GM23338 (cell line): ENCODE measurements at regions not wholly inside any gene's neighbourhood (a gene's known extent, or its start where the extent isn't known, plus 50 kb on each side); places are given as distances from the start of the nearest gene placed in this dataset.

Experiments used
- ATAC-seq: fragments of 200-7000 bp; cut with Tn5 transposase; 3 replicates; pipeline ENCODE4 v1.9.1; 2020
- DNase-seq: peaks from one replicate; pipeline ENCODE4 v3.0.0-alpha.2; 2015; ENCODE audit warnings: low spot score
- H2AFZ ChIP-seq: fragments of 200-600 bp; sonication (generic); 2 replicates; pipeline ENCODE4 v1.8.0; 2016; ENCODE audit warnings: antibody characterized with exemption, mild to moderate bottlenecking, moderate library complexity
- H3F3A ChIP-seq: fragments of 200-600 bp; sonication (generic); replicated peaks from 2 replicates; pipeline ENCODE4 v1.8.0; 2017; ENCODE audit warnings: antibody characterized with exemption, mixed run types, low read depth
- H3K27ac ChIP-seq: fragments of 200-600 bp; sonication (generic); 2 replicates; pipeline ENCODE4 v1.6.1; 2016; ENCODE audit warnings: low read depth
- H3K27me3 ChIP-seq: fragments of 200-600 bp; sonication (generic); 2 replicates; pipeline ENCODE4 v1.8.0; 2016; ENCODE audit warnings: mild to moderate bottlenecking, mixed run types, moderate library complexity; ENCODE audit not compliant: insufficient read depth
- H3K36me3 ChIP-seq: fragments of 200-600 bp; sonication (generic); 2 replicates; pipeline ENCODE4 v1.8.0; 2016; ENCODE audit warnings: mild to moderate bottlenecking; ENCODE audit not compliant: insufficient read depth
- H3K4me1 ChIP-seq: fragments of 200-600 bp; sonication (generic); 2 replicates; pipeline ENCODE4 v1.8.0; 2016; ENCODE audit warnings: mild to moderate bottlenecking, moderate library complexity; ENCODE audit not compliant: insufficient read depth
- H3K4me2 ChIP-seq: fragments of 200-600 bp; sonication (generic); 2 replicates; pipeline ENCODE4 v1.7.1; 2017; ENCODE audit warnings: mixed run types
- H3K4me3 ChIP-seq: fragments of 200-600 bp; sonication (generic); 2 replicates; pipeline ENCODE4 v1.6.1; 2016; ENCODE audit warnings: mixed run types
- H3K79me2 ChIP-seq: fragments of 200-600 bp; sonication (generic); replicated peaks from 2 replicates; pipeline ENCODE4 v1.8.0; 2017; ENCODE audit warnings: mild to moderate bottlenecking; ENCODE audit not compliant: insufficient read depth
- H3K9me2 ChIP-seq: fragments of 200-600 bp; sonication (generic); 2 replicates; pipeline ENCODE4 v1.8.0; 2017; ENCODE audit not compliant: insufficient read depth
- H4K20me1 ChIP-seq: fragments of 200-600 bp; sonication (generic); replicated peaks from 2 replicates; pipeline ENCODE4 v1.8.0; 2017; ENCODE audit warnings: mild to moderate bottlenecking; ENCODE audit not compliant: insufficient read depth
- H3K27ac Mint-ChIP-seq: 2 replicates; pipeline ENCODE4 v1.8.0; 2020; ENCODE audit warnings: inconsistent platforms, mild to moderate bottlenecking, moderate library complexity, mixed read lengths
- H3K27me3 Mint-ChIP-seq: 3 replicates; pipeline ENCODE4 v1.8.0; 2022; ENCODE audit warnings: low read depth, mild to moderate bottlenecking, moderate library complexity, mixed read lengths, inconsistent platforms; ENCODE audit not compliant: insufficient read depth, poor library complexity
- H3K36me3 Mint-ChIP-seq: 3 replicates; pipeline ENCODE4 v1.8.0; 2021; ENCODE audit warnings: low read depth, mild to moderate bottlenecking, inconsistent platforms, moderate library complexity, mixed read lengths
- H3K4me1 Mint-ChIP-seq: 3 replicates; pipeline ENCODE4 v1.8.0; 2020; ENCODE audit warnings: mild to moderate bottlenecking, inconsistent platforms, mixed read lengths
- H3K4me3 Mint-ChIP-seq: 3 replicates; pipeline ENCODE4 v1.8.0; 2021; ENCODE audit warnings: moderate library complexity, mild to moderate bottlenecking, inconsistent platforms, mixed read lengths
- H3K9me3 Mint-ChIP-seq: 3 replicates; pipeline ENCODE4 v1.8.0; 2020; ENCODE audit warnings: moderate library complexity, mild to moderate bottlenecking, inconsistent platforms, mixed read lengths
- CREB1 ChIP-seq: fragments of 250-450 bp; sonication (Bioruptor Pico); IDR thresholded peaks from 2 replicates; pipeline ENCODE4 v1.5.0; 2020; ENCODE audit warnings: low read depth, mild to moderate bottlenecking, moderate library complexity
- CTCF ChIP-seq, 2 experiments: fragments of 200-600 bp in 1 of 2; sonication (generic) in 1 of 2; conservative IDR thresholded peaks; 2 replicates each; pipeline versions ENCODE4 v1.5.1 to v1.6.1; 2016 to 2017; ENCODE audit warnings: antibody characterized with exemption in 2 of 2, low read depth in 2 of 2, mild to moderate bottlenecking in 2 of 2, moderate library complexity in 1 of 2
- EZH2 ChIP-seq: fragments of 200-600 bp; sonication (generic); IDR thresholded peaks from one replicate; pipeline ENCODE4 v1.8.0; 2017; ENCODE audit warnings: antibody characterized with exemption, mild to moderate bottlenecking, low read depth; ENCODE audit not compliant: unreplicated experiment
- EZH2phosphoT487 ChIP-seq: fragments of 200-600 bp; sonication (generic); IDR thresholded peaks from one replicate; pipeline ENCODE4 v1.8.1; 2018; ENCODE audit warnings: antibody characterized with exemption; ENCODE audit not compliant: unreplicated experiment
- NANOG ChIP-seq: IDR thresholded peaks from 2 replicates; pipeline ENCODE4 v1.6.1; 2016; ENCODE audit warnings: antibody characterized with exemption, borderline replicate concordance
- POLR2AphosphoS5 ChIP-seq: IDR thresholded peaks from 2 replicates; pipeline ENCODE4 v1.6.1; 2016; ENCODE audit warnings: antibody characterized with exemption, low read depth
- REST ChIP-seq: IDR thresholded peaks from one replicate; pipeline ENCODE4 v1.6.1; 2018; ENCODE audit warnings: antibody characterized with exemption; ENCODE audit not compliant: unreplicated experiment
- STAT1 ChIP-seq: IDR thresholded peaks from one replicate; pipeline ENCODE4 v1.6.1; 2016; ENCODE audit warnings: antibody characterized with exemption; ENCODE audit not compliant: unreplicated experiment
- ZNF114 ChIP-seq: fragments of 250-450 bp; sonication (Bioruptor Pico); IDR thresholded peaks from 2 replicates; pipeline ENCODE4 v1.5.0; 2020; ENCODE audit warnings: mild to moderate bottlenecking, moderate library complexity
- TF ChIP-seq, protein P1 (sequence below): IDR thresholded peaks from 2 replicates; pipeline ENCODE4 v1.6.1; 2016; ENCODE audit warnings: antibody characterized with exemption

GRCh38 chr5:66348387-66349125 lies 204.5 kb downstream of the SREK1 start (continued):
- TF ChIP-seq REST = no peak
- no peak for TF ChIP-seq EZH2
- TF ChIP-seq EZH2phosphoT487 = no peak
- TF ChIP-seq, protein P1, sequence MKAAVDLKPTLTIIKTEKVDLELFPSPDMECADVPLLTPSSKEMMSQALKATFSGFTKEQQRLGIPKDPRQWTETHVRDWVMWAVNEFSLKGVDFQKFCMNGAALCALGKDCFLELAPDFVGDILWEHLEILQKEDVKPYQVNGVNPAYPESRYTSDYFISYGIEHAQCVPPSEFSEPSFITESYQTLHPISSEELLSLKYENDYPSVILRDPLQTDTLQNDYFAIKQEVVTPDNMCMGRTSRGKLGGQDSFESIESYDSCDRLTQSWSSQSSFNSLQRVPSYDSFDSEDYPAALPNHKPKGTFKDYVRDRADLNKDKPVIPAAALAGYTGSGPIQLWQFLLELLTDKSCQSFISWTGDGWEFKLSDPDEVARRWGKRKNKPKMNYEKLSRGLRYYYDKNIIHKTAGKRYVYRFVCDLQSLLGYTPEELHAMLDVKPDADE = no peak

DNA sequence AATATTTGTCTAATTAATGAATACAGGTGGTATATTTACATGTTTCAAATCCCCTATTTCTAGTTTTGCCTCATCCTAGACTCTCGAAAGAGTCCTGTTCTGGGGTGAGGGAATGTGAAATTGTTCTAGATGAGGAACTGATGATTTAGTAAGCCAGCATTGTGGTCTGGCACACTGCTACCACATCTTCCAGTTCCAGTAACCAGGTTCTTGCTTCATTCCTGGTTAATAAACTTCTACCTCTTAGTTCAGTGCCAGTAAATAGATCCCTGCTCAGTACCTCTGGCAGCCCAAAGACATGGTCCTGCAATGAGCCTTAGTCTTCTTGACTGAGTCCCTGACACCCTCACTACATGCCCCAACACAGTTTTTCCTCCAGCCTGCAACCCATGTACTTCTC lies 207.7 kb downstream of the SREK1 start:
- Histone ChIP-seq H3K9me2 (peaks cover 11% of the 10 kb centered on the region), H2AFZ (no peak overlapping the region), H3F3A (no peaks in the 10 kb centered on the region), H3K36me3 (no peaks in the 10 kb centered on the region), H3K27me3 (no peaks in the 10 kb centered on the region), H3K4me2 (no peak overlapping the region), H4K20me1 (no peaks in the 10 kb centered on the region), H3K27ac (no peak overlapping the region), H3K4me3 (no peak overlapping the region), H3K79me2 (no peaks in the 10 kb centered on the region), H3K4me1 (no peaks in the 10 kb centered on the region)
- H3K27me3 Mint-ChIP-seq = peaks cover 4% of the 10 kb centered on the region
- H3K4me1 Mint-ChIP-seq = peaks cover 5% of the 10 kb centered on the region; the same call in 2 of the 3 replicates
- no peak overlapping the region for H3K4me3 Mint-ChIP-seq
- no peaks in the 10 kb centered on the region for H3K36me3 Mint-ChIP-seq
- H3K27ac Mint-ChIP-seq = no peak overlapping the region
- H3K9me3 Mint-ChIP-seq = no peaks in the 10 kb centered on the region
- ATAC-seq (no peak), DNase-seq (no peak)
- TF ChIP-seq, protein P1 = no peak
- no peak for TF ChIP-seq CREB1 (CRISPR knock-in tag)
- no peak for TF ChIP-seq REST
- TF ChIP-seq NANOG = no peak
- no peak for TF ChIP-seq EZH2phosphoT487
- TF ChIP-seq CTCF (conservative IDR thresholded peaks at IDR 0.05; ENCODE audit: low read depth in 2 of 2) = no peak
- TF ChIP-seq EZH2 = no peak
- no peak for TF ChIP-seq STAT1
- TF ChIP-seq POLR2AphosphoS5 = no peak
- no peak for TF ChIP-seq ZNF114
